NB4 (cell line): ENCODE measurements at regions not wholly inside any gene's neighbourhood (a gene's known extent, or its start where the extent isn't known, plus 50 kb on each side); places are given as distances from the start of the nearest gene placed in this dataset.

ENCODE experiments used
- CTCF ChIP-seq: IDR thresholded peaks from one replicate; pipeline ENCODE4 v1.5.1; 2012; ENCODE audit warnings: low read depth, low read length
- POLR2A ChIP-seq: IDR thresholded peaks from 2 replicates; pipeline ENCODE4 v1.6.1; 2011; ENCODE audit warnings: mild to moderate bottlenecking; ENCODE audit not compliant: insufficient read length; ENCODE audit errors: extremely low read depth

GRCh38 chr14:104282332-104283196 is 144.2 kb downstream of the KIF26A start:
- no peak for TF ChIP-seq CTCF
- no peak for TF ChIP-seq POLR2A
